Eye (tissue), 1 donor: ENCODE measurements at regions not wholly inside any gene's neighbourhood (a gene's known extent, or its start where the extent isn't known, plus 50 kb on each side); places are given as distances from the start of the nearest gene placed in this dataset.

ENCODE experiments used
- DNase-seq: peaks from one replicate; pipeline ENCODE4 v3.0.0-alpha.2; 2015

- no peak for DNase-seq
Observed at GRCh38 chr2:65668744-65669143, 236.3 kb upstream of the SPRED2 start.

- DNase-seq, result no peak
Observed at GRCh38 chr2:65666156-65666725, 233.8 kb upstream of the SPRED2 start.

- DNase-seq, result no peak
Observed at GRCh38 chr2:65664931-65665330, 232.5 kb upstream of the SPRED2 start.

GRCh38 chr2:65663831-65664407, 231.5 kb upstream of the SPRED2 start:
- DNase-seq, result no peak

- peak; percentile 56 for DNase-seq
Observed at GRCh38 chr2:65662654-65663432, 230.4 kb upstream of the SPRED2 start.

- DNase-seq, result peak; percentile 25
Observed at GRCh38 chr2:65661980-65662653, 229.7 kb upstream of the SPRED2 start.

- DNase-seq, result peak; percentile 33
Observed at GRCh38 chr2:65660340-65660739, 227.9 kb upstream of the SPRED2 start.

- no peak for DNase-seq
Observed at GRCh38 chr2:65658881-65659280, 226.5 kb upstream of the SPRED2 start.

GRCh38 chr2:65658266-65658665, 225.9 kb upstream of the SPRED2 start:
- no peak for DNase-seq

- no peak for DNase-seq
Observed at GRCh38 chr2:65656160-65656718, 223.8 kb upstream of the SPRED2 start.

- no peak for DNase-seq
Observed at GRCh38 chr2:65655000-65655399, 222.6 kb upstream of the SPRED2 start.

- DNase-seq, result no peak
Observed at GRCh38 chr2:65654496-65654895, 222.1 kb upstream of the SPRED2 start.

- no peak for DNase-seq
Observed at GRCh38 chr2:65652066-65652465, 219.7 kb upstream of the SPRED2 start.

GRCh38 chr2:65649811-65650589, 217.6 kb upstream of the SPRED2 start:
- DNase-seq, result no peak

GRCh38 chr2:65647249-65647842, 214.9 kb upstream of the SPRED2 start:
- DNase-seq, result no peak

- DNase-seq, result no peak
Observed at GRCh38 chr2:65640793-65641103, 208.3 kb upstream of the SPRED2 start.

GRCh38 chr2:65639156-65639864, 206.9 kb upstream of the SPRED2 start:
- no peak for DNase-seq

- DNase-seq, result no peak
Observed at GRCh38 chr2:65638443-65638842, 206.0 kb upstream of the SPRED2 start.

- no peak for DNase-seq
Observed at GRCh38 chr2:65636813-65637483, 204.5 kb upstream of the SPRED2 start.

GRCh38 chr2:65636024-65636423, 203.6 kb upstream of the SPRED2 start:
- no peak for DNase-seq

GRCh38 chr2:65634304-65634703, 201.9 kb upstream of the SPRED2 start:
- DNase-seq, result no peak
